Mesendoderm (in vitro differentiated cells): ENCODE measurements at regions not wholly inside any gene's neighbourhood (a gene's known extent, or its start where the extent isn't known, plus 50 kb on each side); places are given as distances from the start of the nearest gene placed in this dataset.
A peak's percentile ranks its signal among the peaks of the same experiment; 100 is the strongest.

Source experiments
- DNase-seq: peaks from one replicate; pipeline ENCODE4 v3.0.0; 2013
- H2AK5ac ChIP-seq: 2 replicates; pipeline ENCODE4 v1.6.1; 2013; ENCODE audit warnings: low read length, inconsistent platforms
- H2BK120ac ChIP-seq: 2 replicates; pipeline ENCODE4 v1.6.1; 2013; ENCODE audit warnings: low read depth, mild to moderate bottlenecking, low read length, moderate library complexity, mixed read lengths
- H2BK15ac ChIP-seq: replicated peaks from 2 replicates; pipeline ENCODE4 v1.6.1; 2013; ENCODE audit warnings: low read depth, mild to moderate bottlenecking, moderate library complexity
- H2BK5ac ChIP-seq: 2 replicates; pipeline ENCODE4 v1.6.1; 2013; ENCODE audit warnings: low read length, inconsistent platforms
- H3K18ac ChIP-seq: 2 replicates; pipeline ENCODE4 v1.6.1; 2013; ENCODE audit warnings: mild to moderate bottlenecking, low read length, mixed read lengths
- H3K23ac ChIP-seq: one replicate; pipeline ENCODE4 v1.6.1; 2013; ENCODE audit warnings: low read length
- H3K27ac ChIP-seq: 2 replicates; pipeline ENCODE4 v1.5.1; 2013; ENCODE audit warnings: low read depth, mild to moderate bottlenecking, inconsistent platforms, low read length, moderate library complexity
- H3K27me3 ChIP-seq: 2 replicates; pipeline ENCODE4 v1.6.1; 2013; ENCODE audit warnings: low read length, control low read depth, mild to moderate bottlenecking, inconsistent platforms; ENCODE audit not compliant: insufficient read depth, poor library complexity
- H3K36me3 ChIP-seq: 2 replicates; pipeline ENCODE4 v1.6.1; 2013; ENCODE audit warnings: low read length, inconsistent platforms; ENCODE audit not compliant: control insufficient read depth, insufficient read depth
- H3K4ac ChIP-seq: one replicate; pipeline ENCODE4 v1.6.1; 2013; ENCODE audit warnings: low read depth, mild to moderate bottlenecking, low read length, moderate library complexity
- H3K4me1 ChIP-seq: 2 replicates; pipeline ENCODE4 v1.6.1; 2013; ENCODE audit warnings: low read depth, low read length, inconsistent platforms; ENCODE audit not compliant: control insufficient read depth
- H3K4me2 ChIP-seq: 2 replicates; pipeline ENCODE4 v1.6.1; 2013; ENCODE audit warnings: low read length
- H3K4me3 ChIP-seq: 2 replicates; pipeline ENCODE4 v1.5.1; 2013; ENCODE audit warnings: mild to moderate bottlenecking, low read length
- H3K56ac ChIP-seq: one replicate; pipeline ENCODE4 v1.6.1; 2013; ENCODE audit warnings: low read length
- H3K79me1 ChIP-seq: 2 replicates; pipeline ENCODE4 v1.6.1; 2013; ENCODE audit warnings: low read length, inconsistent platforms
- H3K79me2 ChIP-seq: 2 replicates; pipeline ENCODE4 v1.6.1; 2013; ENCODE audit warnings: mild to moderate bottlenecking, low read length; ENCODE audit not compliant: control insufficient read depth, insufficient read depth
- H3K9ac ChIP-seq: 2 replicates; pipeline ENCODE4 v1.6.1; 2013; ENCODE audit warnings: low read length, inconsistent platforms
- H4K5ac ChIP-seq: one replicate; pipeline ENCODE4 v1.6.1; 2013; ENCODE audit warnings: low read length
- H4K8ac ChIP-seq: one replicate; pipeline ENCODE4 v1.6.1; 2013; ENCODE audit warnings: low read depth, mild to moderate bottlenecking, control low read depth, low read length, moderate library complexity
- WGBS: extraction: QIAGEN DNeasy Blood & Tissue Kit; methylation state at CpG from one replicate; pipeline ENCODE4 v1.1.7; 2013; ENCODE audit warnings: low lambda C conversion rate, missing lambda C conversion rate; ENCODE audit not compliant: insufficient coverage; ENCODE audit errors: extremely low coverage; 5-methylcytosine and 5-hydroxymethylcytosine counted together

GRCh38 chr20:23212011-23212410 is 125.9 kb upstream of the CD93 start:
- Histone ChIP-seq H3K18ac (no peak overlapping the region), H3K79me1 (no peaks in the 10 kb centered on the region), H3K27ac (peak overlapping the region; percentile 15)

GRCh38 chr20:23211164-23211563 is 125.0 kb upstream of the CD93 start:
- Histone ChIP-seq H3K18ac (peak overlapping the region; percentile 51), H3K36me3 (no peaks in the 10 kb centered on the region), H2BK5ac (peak overlapping the region; percentile 70), H3K4me1 (peaks cover 12% of the 10 kb centered on the region), H2BK15ac (no peak overlapping the region), H3K79me1 (no peaks in the 10 kb centered on the region), H3K4ac (peak overlapping the region; percentile 18), H3K56ac (peak overlapping the region; percentile 58), H3K9ac (no peak overlapping the region), H4K5ac (no peak overlapping the region), H3K79me2 (no peaks in the 10 kb centered on the region), H3K27ac (peak overlapping the region; percentile 15), H2AK5ac (peak overlapping the region; percentile 4), H3K4me2 (no peak overlapping the region), H3K4me3 (no peak overlapping the region), H3K27me3 (no peaks in the 10 kb centered on the region), H3K23ac (no peak overlapping the region), H4K8ac (no peak overlapping the region), H2BK120ac (peak overlapping the region; percentile 8)
- no CpG with 5 or more reads among the region's 3 CpGs for WGBS
- DNase-seq: no peak

More at GRCh38 chr20:23212011-23212410, 125.9 kb upstream of the CD93 start:
- no peaks in the 10 kb centered on the region for H3K79me2 ChIP-seq
- H3K27me3 ChIP-seq: no peaks in the 10 kb centered on the region
- no peak overlapping the region for H2BK15ac ChIP-seq
- H3K4me1 ChIP-seq: peaks cover 12% of the 10 kb centered on the region
- no peaks in the 10 kb centered on the region for H3K36me3 ChIP-seq
- no peak overlapping the region for H3K9ac ChIP-seq
- no peak overlapping the region for H3K4ac ChIP-seq
- H2AK5ac ChIP-seq: no peak overlapping the region
- H3K4me2 ChIP-seq: no peak overlapping the region
- DNase-seq: peak; percentile 92
- no peak overlapping the region for H2BK120ac ChIP-seq
- H3K23ac ChIP-seq: no peak overlapping the region
- H4K5ac ChIP-seq: no peak overlapping the region
- H3K4me3 ChIP-seq: no peak overlapping the region
- H2BK5ac ChIP-seq: peak overlapping the region; percentile 70
- H4K8ac ChIP-seq: no peak overlapping the region
- H3K56ac ChIP-seq: peak overlapping the region; percentile 58

DNA sequence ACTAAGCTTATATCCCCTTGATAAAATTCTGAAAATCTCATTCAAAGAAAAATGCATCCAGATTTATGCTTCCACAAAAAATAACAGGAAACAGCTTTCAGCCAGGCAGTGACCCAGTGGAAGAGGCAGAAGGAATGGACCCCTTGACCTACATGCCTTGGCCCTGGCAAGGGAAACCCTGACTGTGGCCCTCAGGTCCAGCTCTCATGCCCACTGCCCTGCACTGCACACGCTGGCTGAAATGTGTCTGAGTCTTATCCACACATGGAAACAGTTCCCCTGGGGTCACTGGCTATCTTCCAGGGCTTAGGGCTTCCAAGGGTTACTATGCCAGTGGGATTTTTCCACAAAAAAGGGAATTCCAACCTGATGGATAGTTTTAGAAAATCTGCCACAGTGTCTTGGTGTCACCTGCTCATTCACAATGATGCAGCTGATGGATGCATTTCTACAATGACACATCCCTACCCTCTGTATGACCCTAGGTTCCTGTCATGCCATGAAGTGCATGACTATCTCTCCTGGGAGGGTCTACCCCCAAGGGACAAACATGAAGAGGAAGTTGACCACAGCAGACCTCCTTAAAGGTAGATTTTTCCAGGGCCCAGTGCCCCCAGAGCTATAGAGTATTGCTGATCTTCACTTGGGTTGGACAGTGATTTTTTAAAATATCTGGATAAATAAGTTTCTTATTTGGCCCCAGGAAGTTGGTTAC is 121.9 kb upstream of the CD93 start:
- no peak for DNase-seq
- WGBS: no CpG with 5 or more reads among the region's 1 CpG
- Histone ChIP-seq H2AK5ac (no peak overlapping the region), H3K56ac (no peak overlapping the region), H3K27me3 (no peaks in the 10 kb centered on the region), H2BK120ac (no peak overlapping the region), H3K79me2 (no peaks in the 10 kb centered on the region), H3K27ac (no peak overlapping the region), H3K4ac (no peak overlapping the region), H3K4me1 (peaks cover 20% of the 10 kb centered on the region), H3K79me1 (no peaks in the 10 kb centered on the region), H3K23ac (no peak overlapping the region), H4K5ac (no peak overlapping the region), H3K9ac (no peak overlapping the region), H3K4me3 (no peak overlapping the region), H3K36me3 (no peaks in the 10 kb centered on the region), H2BK15ac (no peak overlapping the region), H4K8ac (no peak overlapping the region), H2BK5ac (no peak overlapping the region), H3K18ac (no peak overlapping the region), H3K4me2 (no peak overlapping the region)

DNA sequence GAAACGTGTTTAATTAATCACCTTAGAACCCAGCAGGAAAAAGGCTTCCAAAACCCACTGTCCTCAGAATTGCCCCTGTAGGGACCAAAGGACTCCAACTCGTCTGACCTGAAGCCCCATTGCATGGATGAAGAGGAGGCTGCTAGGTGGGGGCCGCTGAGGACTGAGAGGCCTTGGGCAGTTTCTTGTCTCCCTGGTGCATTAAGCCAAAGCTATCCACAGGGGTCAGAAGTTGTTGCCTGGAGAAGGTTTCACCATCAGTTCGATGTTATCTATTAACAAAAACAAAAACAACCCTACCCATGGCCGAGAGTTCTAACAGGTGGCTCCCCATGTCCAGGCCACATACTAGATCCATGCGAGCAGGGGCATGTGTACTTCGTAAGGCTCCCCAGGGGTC is 120.9 kb upstream of the CD93 start:
- Histone ChIP-seq H3K36me3 (no peaks in the 10 kb centered on the region), H3K79me2 (no peaks in the 10 kb centered on the region), H2BK5ac (no peak overlapping the region), H3K4ac (no peak overlapping the region), H2BK120ac (no peak overlapping the region), H3K56ac (no peak overlapping the region), H3K79me1 (no peaks in the 10 kb centered on the region), H4K5ac (no peak overlapping the region), H3K9ac (no peak overlapping the region), H3K23ac (no peak overlapping the region), H2AK5ac (no peak overlapping the region), H4K8ac (no peak overlapping the region), H3K4me2 (no peak overlapping the region), H3K18ac (no peak overlapping the region), H3K27me3 (no peaks in the 10 kb centered on the region), H3K4me3 (no peak overlapping the region), H2BK15ac (no peak overlapping the region), H3K27ac (no peak overlapping the region), H3K4me1 (peaks cover 17% of the 10 kb centered on the region)
- DNase-seq: no peak
- WGBS: no CpG with 5 or more reads among the region's 7 CpGs

- Histone ChIP-seq H2AK5ac (no peak overlapping the region), H3K4ac (no peak overlapping the region), H3K4me1 (peaks cover 9% of the 10 kb centered on the region), H3K27me3 (no peaks in the 10 kb centered on the region), H3K9ac (no peak overlapping the region), H3K23ac (no peak overlapping the region), H3K4me3 (no peak overlapping the region), H3K36me3 (no peaks in the 10 kb centered on the region), H3K79me2 (no peaks in the 10 kb centered on the region), H3K4me2 (no peak overlapping the region), H4K5ac (no peak overlapping the region), H3K18ac (no peak overlapping the region), H2BK120ac (no peak overlapping the region), H2BK15ac (no peak overlapping the region), H4K8ac (no peak overlapping the region), H2BK5ac (no peak overlapping the region), H3K27ac (no peak overlapping the region), H3K79me1 (no peaks in the 10 kb centered on the region), H3K56ac (no peak overlapping the region)
- DNase-seq: no peak
- whole genome bisulfite sequencing: no CpG with 5 or more reads among the region's 2 CpGs
Observed at GRCh38 chr20:23206061-23206460, 119.9 kb upstream of the CD93 start.

DNA sequence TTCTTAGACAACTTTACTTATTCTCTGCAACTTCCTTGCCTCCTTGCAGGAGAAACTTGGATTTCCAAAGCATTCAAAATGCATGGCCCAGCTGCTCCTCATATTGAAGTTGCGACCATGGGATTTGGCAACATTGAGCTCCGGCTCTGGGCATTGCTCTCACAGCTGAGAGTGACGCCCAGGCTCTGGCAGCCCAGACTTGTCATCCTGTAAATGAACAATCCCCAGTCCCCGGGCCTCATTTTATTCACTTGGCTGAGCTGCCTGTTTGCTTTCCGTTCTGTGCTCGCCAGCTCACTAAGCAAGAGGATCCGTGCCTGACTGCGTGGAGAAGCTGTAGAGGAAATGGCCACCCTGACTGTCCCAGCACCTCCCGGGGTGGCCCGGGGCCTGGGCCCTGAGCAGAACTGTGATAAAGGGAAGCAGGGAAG is 119.5 kb upstream of the CD93 start:
- H3K56ac ChIP-seq: no peak overlapping the region
- no peak overlapping the region for H2BK120ac ChIP-seq
- no peak overlapping the region for H3K4me2 ChIP-seq
- H3K27me3 ChIP-seq: no peaks in the 10 kb centered on the region
- peaks cover 11% of the 10 kb centered on the region for H3K4me1 ChIP-seq
- WGBS: no CpG with 5 or more reads among the region's 10 CpGs
- no peak overlapping the region for H2AK5ac ChIP-seq
- H3K79me1 ChIP-seq: no peaks in the 10 kb centered on the region
- H3K9ac ChIP-seq: no peak overlapping the region
- no peaks in the 10 kb centered on the region for H3K79me2 ChIP-seq
- no peak overlapping the region for H4K8ac ChIP-seq
- no peak overlapping the region for H2BK15ac ChIP-seq
- no peak overlapping the region for H3K23ac ChIP-seq
- H3K27ac ChIP-seq: no peak overlapping the region
- H3K36me3 ChIP-seq: no peaks in the 10 kb centered on the region
- H3K18ac ChIP-seq: no peak overlapping the region
- H3K4ac ChIP-seq: no peak overlapping the region
- DNase-seq: no peak
- no peak overlapping the region for H4K5ac ChIP-seq
- H2BK5ac ChIP-seq: no peak overlapping the region
- H3K4me3 ChIP-seq: no peak overlapping the region
